HG03175 (cell line): ENCODE measurements at regions not wholly inside any gene's neighbourhood (a gene's known extent, or its start where the extent isn't known, plus 50 kb on each side); places are given as distances from the start of the nearest gene placed in this dataset.

Source experiments
- ATAC-seq: cut with Tn5 transposase; IDR thresholded peaks from one replicate; pipeline ENCODE4 v1.9.1; 2021; ENCODE audit warnings: mild to moderate bottlenecking, moderate library complexity; ENCODE audit not compliant: unreplicated experiment

- no peak for ATAC-seq
Measured at GRCh38 chr3:178386401-178386800, 149.8 kb upstream of the KCNMB2 start.

- no peak for ATAC-seq
Measured at GRCh38 chr3:178386880-178387279, 149.4 kb upstream of the KCNMB2 start.

GRCh38 chr3:178388473-178388872 is 147.8 kb upstream of the KCNMB2 start:
- ATAC-seq: no peak

- no peak for ATAC-seq
Measured at GRCh38 chr3:178389258-178389657, 147.0 kb upstream of the KCNMB2 start.

- ATAC-seq: no peak
Measured at GRCh38 chr3:178392511-178392926, 143.7 kb upstream of the KCNMB2 start.

- no peak for ATAC-seq
Measured at GRCh38 chr3:178393146-178393545, 143.1 kb upstream of the KCNMB2 start.

GRCh38 chr3:178393824-178394223 is 142.4 kb upstream of the KCNMB2 start:
- no peak for ATAC-seq

GRCh38 chr3:178396318-178396717 is 139.9 kb upstream of the KCNMB2 start:
- ATAC-seq: no peak

- ATAC-seq: no peak
Measured at GRCh38 chr3:178397202-178397601, 139.0 kb upstream of the KCNMB2 start.

GRCh38 chr3:178397836-178398235 is 138.4 kb upstream of the KCNMB2 start:
- ATAC-seq: no peak

GRCh38 chr3:178404961-178405360 is 131.3 kb upstream of the KCNMB2 start:
- ATAC-seq: no peak

GRCh38 chr3:178405531-178405930 is 130.7 kb upstream of the KCNMB2 start:
- ATAC-seq: no peak

GRCh38 chr3:178406206-178406605 is 130.0 kb upstream of the KCNMB2 start:
- no peak for ATAC-seq

- ATAC-seq: no peak
Measured at GRCh38 chr3:178415384-178415783, 120.9 kb upstream of the KCNMB2 start.

GRCh38 chr3:178417736-178418135 is 118.5 kb upstream of the KCNMB2 start:
- ATAC-seq: no peak

- no peak for ATAC-seq
Measured at GRCh38 chr3:178419071-178419470, 117.2 kb upstream of the KCNMB2 start.

- ATAC-seq: no peak
Measured at GRCh38 chr3:178420033-178420432, 116.2 kb upstream of the KCNMB2 start.

- no peak for ATAC-seq
Measured at GRCh38 chr3:178421069-178421468, 115.2 kb upstream of the KCNMB2 start.

- ATAC-seq: no peak
Measured at GRCh38 chr3:178422406-178422805, 113.8 kb upstream of the KCNMB2 start.

GRCh38 chr3:178428037-178428436 is 108.2 kb upstream of the KCNMB2 start:
- no peak for ATAC-seq

GRCh38 chr3:178434206-178434805 is 101.9 kb upstream of the KCNMB2 start:
- no peak for ATAC-seq

GRCh38 chr3:178435575-178435974 is 100.7 kb upstream of the KCNMB2 start:
- no peak for ATAC-seq

- ATAC-seq: peak; percentile 64
Measured at GRCh38 chr3:178436773-178437172, 99.5 kb upstream of the KCNMB2 start.
